A204.1 (cell line): ENCODE measurements at regions not wholly inside any gene's neighbourhood (a gene's known extent, or its start where the extent isn't known, plus 50 kb on each side); places are given as distances from the start of the nearest gene placed in this dataset.

ENCODE experiments used
- FAIRE-seq: peaks from 2 replicates; lab custom pipeline; 2012; peaks lifted over from hg19 to GRCh38; lab: Jason Lieb, UNC

GRCh38 chr18:64986906-64987495 is 763.8 kb upstream of the CDH7 start:
- no peak for FAIRE-seq

GRCh38 chr18:64983497-64984238 is 767.1 kb upstream of the CDH7 start:
- no peak for FAIRE-seq

GRCh38 chr18:64982414-64983055 is 768.3 kb upstream of the CDH7 start:
- FAIRE-seq = no peak

- FAIRE-seq = no peak
Measured at GRCh38 chr18:64981915-64982314, 768.9 kb upstream of the CDH7 start.

GRCh38 chr18:64979791-64980190 is 771.0 kb upstream of the CDH7 start:
- no peak for FAIRE-seq

GRCh38 chr18:64974391-64975125 is 776.3 kb upstream of the CDH7 start:
- no peak for FAIRE-seq

GRCh38 chr18:64972545-64972944 is 778.3 kb upstream of the CDH7 start:
- FAIRE-seq = no peak

GRCh38 chr18:64966667-64967066 is 784.1 kb upstream of the CDH7 start:
- no peak for FAIRE-seq

- FAIRE-seq = no peak
Measured at GRCh38 chr18:64956465-64956864, 794.3 kb upstream of the CDH7 start.

GRCh38 chr18:64949885-64950284 is 800.9 kb upstream of the CDH7 start:
- no peak for FAIRE-seq

- FAIRE-seq = no peak
Measured at GRCh38 chr18:64936671-64937070, 787.8 kb upstream of the LINC00305 start.

GRCh38 chr18:64929036-64929435 is 780.1 kb upstream of the LINC00305 start:
- FAIRE-seq = no peak

- no peak for FAIRE-seq
Measured at GRCh38 chr18:64919971-64920570, 771.2 kb upstream of the LINC00305 start.

GRCh38 chr18:64918851-64919250 is 770.0 kb upstream of the LINC00305 start:
- no peak for FAIRE-seq

- FAIRE-seq = no peak
Measured at GRCh38 chr18:64893349-64893748, 744.5 kb upstream of the LINC00305 start.

- FAIRE-seq = no peak
Measured at GRCh38 chr18:64888956-64889355, 740.1 kb upstream of the LINC00305 start.

GRCh38 chr18:64886995-64887394 is 738.1 kb upstream of the LINC00305 start:
- FAIRE-seq = no peak

- FAIRE-seq = no peak
Measured at GRCh38 chr18:64882896-64883295, 734.0 kb upstream of the LINC00305 start.

- FAIRE-seq = no peak
Measured at GRCh38 chr18:64876833-64877232, 727.9 kb upstream of the LINC00305 start.

- FAIRE-seq = no peak
Measured at GRCh38 chr18:64872710-64873458, 724.0 kb upstream of the LINC00305 start.

GRCh38 chr18:64854112-64854511 is 705.2 kb upstream of the LINC00305 start:
- FAIRE-seq = no peak

GRCh38 chr18:64852281-64852680 is 703.4 kb upstream of the LINC00305 start:
- no peak for FAIRE-seq
